H1 (cell line): ENCODE measurements at regions not wholly inside any gene's neighbourhood (a gene's known extent, or its start where the extent isn't known, plus 50 kb on each side); places are given as distances from the start of the nearest gene placed in this dataset.

ENCODE experiments used
- BACH1 ChIP-seq: IDR thresholded peaks from 2 replicates; pipeline ENCODE4 v1.6.1; 2012; ENCODE audit warnings: low read length, improper control_type of control experiment
- EZH2 ChIP-seq: fragments of 200-600 bp; sonication (generic); IDR thresholded peaks from 2 replicates; pipeline ENCODE4 v1.7.1; 2012; ENCODE audit warnings: low read depth, mild to moderate bottlenecking, moderate library complexity, low read length, inconsistent platforms; ENCODE audit not compliant: severe bottlenecking
- SP1 ChIP-seq: IDR thresholded peaks from 2 replicates; pipeline ENCODE4 v1.6.1; 2011; ENCODE audit warnings: low read depth, low read length
- TF ChIP-seq, protein P1 (sequence below): IDR thresholded peaks from 2 replicates; pipeline ENCODE4 v1.6.1; 2012; ENCODE audit warnings: inconsistent platforms
- TF ChIP-seq, protein P2 (sequence below): IDR thresholded peaks from 2 replicates; pipeline ENCODE4 v1.6.1; 2011; ENCODE audit warnings: low read depth, mild to moderate bottlenecking, low read length; ENCODE audit not compliant: insufficient read depth
- TF ChIP-seq, protein P3 (sequence below): fragments of 300-600 bp; sonication (generic); IDR thresholded peaks from 2 replicates; pipeline ENCODE4 v1.7.1; 2012; ENCODE audit warnings: low read length, moderate library complexity, mild to moderate bottlenecking, inconsistent platforms; ENCODE audit not compliant: insufficient replicate concordance

DNA sequence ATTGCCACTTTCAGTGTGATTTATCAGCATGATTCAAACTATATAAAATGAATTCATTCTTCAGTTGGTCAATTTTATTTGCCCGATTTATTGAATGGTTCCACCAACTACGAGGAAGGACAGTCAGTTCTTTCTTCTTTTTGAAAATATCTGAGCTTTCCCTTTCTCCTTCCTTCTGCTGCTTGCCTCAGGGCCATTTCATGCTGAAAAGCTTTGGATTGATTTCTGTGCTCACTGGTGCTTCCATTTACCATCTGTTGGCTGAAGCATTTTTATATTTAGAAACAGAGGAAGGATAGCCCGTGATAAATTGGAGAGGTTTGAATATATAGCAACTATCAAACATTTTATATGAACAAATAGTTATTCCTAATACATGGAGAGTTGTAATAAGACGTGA lies 68.9 kb upstream of the ADAMTS5 start (continued):
- TF ChIP-seq, protein P1, sequence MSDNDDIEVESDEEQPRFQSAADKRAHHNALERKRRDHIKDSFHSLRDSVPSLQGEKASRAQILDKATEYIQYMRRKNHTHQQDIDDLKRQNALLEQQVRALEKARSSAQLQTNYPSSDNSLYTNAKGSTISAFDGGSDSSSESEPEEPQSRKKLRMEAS, result no peak
- TF ChIP-seq SP1, result no peak
- TF ChIP-seq EZH2, result no peak
- TF ChIP-seq, protein P2, sequence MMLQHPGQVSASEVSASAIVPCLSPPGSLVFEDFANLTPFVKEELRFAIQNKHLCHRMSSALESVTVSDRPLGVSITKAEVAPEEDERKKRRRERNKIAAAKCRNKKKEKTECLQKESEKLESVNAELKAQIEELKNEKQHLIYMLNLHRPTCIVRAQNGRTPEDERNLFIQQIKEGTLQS, result no peak
- no peak for TF ChIP-seq BACH1
- TF ChIP-seq, protein P3, sequence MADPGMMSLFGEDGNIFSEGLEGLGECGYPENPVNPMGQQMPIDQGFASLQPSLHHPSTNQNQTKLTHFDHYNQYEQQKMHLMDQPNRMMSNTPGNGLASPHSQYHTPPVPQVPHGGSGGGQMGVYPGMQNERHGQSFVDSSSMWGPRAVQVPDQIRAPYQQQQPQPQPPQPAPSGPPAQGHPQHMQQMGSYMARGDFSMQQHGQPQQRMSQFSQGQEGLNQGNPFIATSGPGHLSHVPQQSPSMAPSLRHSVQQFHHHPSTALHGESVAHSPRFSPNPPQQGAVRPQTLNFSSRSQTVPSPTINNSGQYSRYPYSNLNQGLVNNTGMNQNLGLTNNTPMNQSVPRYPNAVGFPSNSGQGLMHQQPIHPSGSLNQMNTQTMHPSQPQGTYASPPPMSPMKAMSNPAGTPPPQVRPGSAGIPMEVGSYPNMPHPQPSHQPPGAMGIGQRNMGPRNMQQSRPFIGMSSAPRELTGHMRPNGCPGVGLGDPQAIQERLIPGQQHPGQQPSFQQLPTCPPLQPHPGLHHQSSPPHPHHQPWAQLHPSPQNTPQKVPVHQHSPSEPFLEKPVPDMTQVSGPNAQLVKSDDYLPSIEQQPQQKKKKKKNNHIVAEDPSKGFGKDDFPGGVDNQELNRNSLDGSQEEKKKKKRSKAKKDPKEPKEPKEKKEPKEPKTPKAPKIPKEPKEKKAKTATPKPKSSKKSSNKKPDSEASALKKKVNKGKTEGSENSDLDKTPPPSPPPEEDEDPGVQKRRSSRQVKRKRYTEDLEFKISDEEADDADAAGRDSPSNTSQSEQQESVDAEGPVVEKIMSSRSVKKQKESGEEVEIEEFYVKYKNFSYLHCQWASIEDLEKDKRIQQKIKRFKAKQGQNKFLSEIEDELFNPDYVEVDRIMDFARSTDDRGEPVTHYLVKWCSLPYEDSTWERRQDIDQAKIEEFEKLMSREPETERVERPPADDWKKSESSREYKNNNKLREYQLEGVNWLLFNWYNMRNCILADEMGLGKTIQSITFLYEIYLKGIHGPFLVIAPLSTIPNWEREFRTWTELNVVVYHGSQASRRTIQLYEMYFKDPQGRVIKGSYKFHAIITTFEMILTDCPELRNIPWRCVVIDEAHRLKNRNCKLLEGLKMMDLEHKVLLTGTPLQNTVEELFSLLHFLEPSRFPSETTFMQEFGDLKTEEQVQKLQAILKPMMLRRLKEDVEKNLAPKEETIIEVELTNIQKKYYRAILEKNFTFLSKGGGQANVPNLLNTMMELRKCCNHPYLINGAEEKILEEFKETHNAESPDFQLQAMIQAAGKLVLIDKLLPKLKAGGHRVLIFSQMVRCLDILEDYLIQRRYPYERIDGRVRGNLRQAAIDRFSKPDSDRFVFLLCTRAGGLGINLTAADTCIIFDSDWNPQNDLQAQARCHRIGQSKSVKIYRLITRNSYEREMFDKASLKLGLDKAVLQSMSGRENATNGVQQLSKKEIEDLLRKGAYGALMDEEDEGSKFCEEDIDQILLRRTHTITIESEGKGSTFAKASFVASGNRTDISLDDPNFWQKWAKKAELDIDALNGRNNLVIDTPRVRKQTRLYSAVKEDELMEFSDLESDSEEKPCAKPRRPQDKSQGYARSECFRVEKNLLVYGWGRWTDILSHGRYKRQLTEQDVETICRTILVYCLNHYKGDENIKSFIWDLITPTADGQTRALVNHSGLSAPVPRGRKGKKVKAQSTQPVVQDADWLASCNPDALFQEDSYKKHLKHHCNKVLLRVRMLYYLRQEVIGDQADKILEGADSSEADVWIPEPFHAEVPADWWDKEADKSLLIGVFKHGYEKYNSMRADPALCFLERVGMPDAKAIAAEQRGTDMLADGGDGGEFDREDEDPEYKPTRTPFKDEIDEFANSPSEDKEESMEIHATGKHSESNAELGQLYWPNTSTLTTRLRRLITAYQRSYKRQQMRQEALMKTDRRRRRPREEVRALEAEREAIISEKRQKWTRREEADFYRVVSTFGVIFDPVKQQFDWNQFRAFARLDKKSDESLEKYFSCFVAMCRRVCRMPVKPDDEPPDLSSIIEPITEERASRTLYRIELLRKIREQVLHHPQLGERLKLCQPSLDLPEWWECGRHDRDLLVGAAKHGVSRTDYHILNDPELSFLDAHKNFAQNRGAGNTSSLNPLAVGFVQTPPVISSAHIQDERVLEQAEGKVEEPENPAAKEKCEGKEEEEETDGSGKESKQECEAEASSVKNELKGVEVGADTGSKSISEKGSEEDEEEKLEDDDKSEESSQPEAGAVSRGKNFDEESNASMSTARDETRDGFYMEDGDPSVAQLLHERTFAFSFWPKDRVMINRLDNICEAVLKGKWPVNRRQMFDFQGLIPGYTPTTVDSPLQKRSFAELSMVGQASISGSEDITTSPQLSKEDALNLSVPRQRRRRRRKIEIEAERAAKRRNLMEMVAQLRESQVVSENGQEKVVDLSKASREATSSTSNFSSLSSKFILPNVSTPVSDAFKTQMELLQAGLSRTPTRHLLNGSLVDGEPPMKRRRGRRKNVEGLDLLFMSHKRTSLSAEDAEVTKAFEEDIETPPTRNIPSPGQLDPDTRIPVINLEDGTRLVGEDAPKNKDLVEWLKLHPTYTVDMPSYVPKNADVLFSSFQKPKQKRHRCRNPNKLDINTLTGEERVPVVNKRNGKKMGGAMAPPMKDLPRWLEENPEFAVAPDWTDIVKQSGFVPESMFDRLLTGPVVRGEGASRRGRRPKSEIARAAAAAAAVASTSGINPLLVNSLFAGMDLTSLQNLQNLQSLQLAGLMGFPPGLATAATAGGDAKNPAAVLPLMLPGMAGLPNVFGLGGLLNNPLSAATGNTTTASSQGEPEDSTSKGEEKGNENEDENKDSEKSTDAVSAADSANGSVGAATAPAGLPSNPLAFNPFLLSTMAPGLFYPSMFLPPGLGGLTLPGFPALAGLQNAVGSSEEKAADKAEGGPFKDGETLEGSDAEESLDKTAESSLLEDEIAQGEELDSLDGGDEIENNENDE, result no peak
